Heart left ventricle (tissue), 16 donors: ENCODE measurements at regions not wholly inside any gene's neighbourhood (a gene's known extent, or its start where the extent isn't known, plus 50 kb on each side); places are given as distances from the start of the nearest gene placed in this dataset.

Source experiments
- ATAC-seq, 4 donors: fragments of 200-7000 bp; cut with Tn5 transposase; one replicate each; pipeline ENCODE4 v1.9.1; 2020 to 2022; ENCODE audit warnings: moderate library complexity in 4 of 4, mild to moderate bottlenecking in 3 of 4, moderate number of reproducible peaks in 1 of 4
- DNase-seq, 5 donors: peaks; one replicate each; pipeline ENCODE4 v3.0.0-alpha.2; 2020
- H3K27ac ChIP-seq, 12 donors: fragments of 200-600 bp; sonication (generic) in 4 of 12; one replicate each; pipeline versions ENCODE4 v1.5.0 to v1.8.0; 2016 to 2022; ENCODE audit warnings: mild to moderate bottlenecking in 2 of 12
- H3K27me3 ChIP-seq, 9 donors: fragments of 200-600 bp; sonication (generic) in 2 of 9; one replicate each; pipeline versions ENCODE4 v1.5.1 to v1.8.0; 2016 to 2022; ENCODE audit warnings: mild to moderate bottlenecking in 3 of 9
- H3K36me3 ChIP-seq, 9 donors: fragments of 200-600 bp; sonication (generic) in 2 of 9; one replicate each; pipeline versions ENCODE4 v1.5.0 to v1.8.0; 2018 to 2022; ENCODE audit warnings: mild to moderate bottlenecking in 2 of 9
- H3K4me1 ChIP-seq, 12 donors: fragments of 200-600 bp; sonication (generic) in 4 of 12; one replicate each; pipeline versions ENCODE4 v1.5.0 to v1.8.0; 2016 to 2022; ENCODE audit warnings: mild to moderate bottlenecking in 3 of 12
- H3K4me3 ChIP-seq, 12 donors: fragments of 200-600 bp; sonication (generic) in 4 of 12; one replicate each; pipeline versions ENCODE4 v1.5.0 to v1.8.0; 2017 to 2022; ENCODE audit warnings: mild to moderate bottlenecking in 9 of 12, moderate library complexity in 4 of 12
- H3K9me3 ChIP-seq, 12 donors: fragments of 200-600 bp; sonication (generic) in 4 of 12; one replicate each; pipeline versions ENCODE4 v1.5.0 to v1.8.0; 2016 to 2022; ENCODE audit warnings: mild to moderate bottlenecking in 1 of 12
- CTCF ChIP-seq, 12 donors: fragments of 200-600 bp; sonication (generic) in 4 of 12; IDR thresholded peaks; one replicate each; pipeline versions ENCODE4 v1.5.0 to v1.8.0; 2018 to 2022; ENCODE audit warnings: antibody characterized with exemption in 12 of 12, mild to moderate bottlenecking in 5 of 12
- POLR2A ChIP-seq, 2 donors: fragments of 450-650 bp; IDR thresholded peaks; one replicate each; pipeline ENCODE4 v1.6.1; 2017; ENCODE audit warnings: antibody characterized with exemption in 2 of 2, mild to moderate bottlenecking in 2 of 2, moderate library complexity in 2 of 2
- WGBS, 4 donors: extraction: QIAGEN DNeasy Blood & Tissue Kit in 2 of 4; methylation state at CpG; one replicate each; pipeline versions ENCODE4 v1.1.5 to v1.1.7; 2013 to 2018; 5-methylcytosine and 5-hydroxymethylcytosine counted together
- intact Hi-C, 10 donors: fragments of 100-400 bp; cut with DNase I; formaldehyde crosslinking; loops; one replicate each; pipeline versions ENCODE4 v1.11.1 to v1.14.2; 2022
- donor health status: ischemic (EF 13 %, LVEDD 7.1; RV severe dilation, severe dysfunction).
- donor health status: healthy with polysubstance abuse.
- donor health status: DM: no; HTN: yes; CAD: no.
- donor health status: DM: no; HTN: no; CAD: no.
- donor health status: ischemic (EF 25% LVEDD 6.9; RV normal size, moderate dysfunction).
- donor health status: ischemic (EF 25% LVEDD 5.7; RV mildly dilated, moderate dysfunction).
- donor health status: healthy.
- donor health status: DM: yes; HTN: yes; CAD: no.
- donor health status: ischemic (EF 35%, LVEDD 5.7; RV mildly dilated, moderate dysfunction).
- donor health status: nonischemic (EF 11% LVEDD 7.7; RV severe dilation, severe dysfunction).
- donor health status: DM: yes; HTN: yes; CAD: no.
- donor health status: PGD.
- donor health status: ischemic (EF 29% LVEDD 5.4; RV normal size, mild dysfunction).
- donor health status: nonischemic (EF 23%, LVEDD 6.1; RV moderate dilation, normal function).

DNA sequence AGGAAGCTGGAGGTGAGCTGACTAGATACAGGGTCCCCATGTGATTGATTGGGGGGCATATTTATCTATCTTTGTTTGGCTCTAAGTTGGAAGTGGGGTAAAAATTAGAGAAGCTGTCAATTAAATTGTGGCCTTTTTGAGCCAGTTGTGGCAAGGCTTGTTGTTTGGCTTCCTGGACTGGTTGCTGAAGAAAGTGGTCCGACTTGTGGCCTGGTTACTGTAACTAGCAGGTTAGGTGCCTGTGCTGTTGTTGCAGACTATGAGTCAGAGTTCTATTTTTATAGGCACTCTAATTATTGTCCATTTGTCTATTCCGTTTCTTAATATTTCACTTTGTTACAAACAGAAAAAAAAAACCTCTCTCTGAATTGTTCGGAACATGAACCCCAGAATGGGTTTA, 129.1 kb upstream of the CNTN6 start:
- Histone ChIP-seq H3K9me3 (peaks cover 0 to 28% (median 0%) of the 10 kb centered on the region in 12 donors), H3K4me1 (no peaks in the 10 kb centered on the region), H3K27me3 (no peaks in the 10 kb centered on the region), H3K36me3 (no peaks in the 10 kb centered on the region), H3K4me3 (no peak overlapping the region), H3K27ac (no peak overlapping the region)
- no peak for ATAC-seq
- DNase-seq: no peak
- no peak for TF ChIP-seq CTCF (IDR thresholded peaks at IDR 0.05)
- no peak for TF ChIP-seq POLR2A (IDR thresholded peaks at IDR 0.05)
- intact Hi-C loops: no loop called here
- WGBS, 4 donors: 66 to 69% (median 68%) methylated on average over 3 of the region's 3 CpGs

DNA sequence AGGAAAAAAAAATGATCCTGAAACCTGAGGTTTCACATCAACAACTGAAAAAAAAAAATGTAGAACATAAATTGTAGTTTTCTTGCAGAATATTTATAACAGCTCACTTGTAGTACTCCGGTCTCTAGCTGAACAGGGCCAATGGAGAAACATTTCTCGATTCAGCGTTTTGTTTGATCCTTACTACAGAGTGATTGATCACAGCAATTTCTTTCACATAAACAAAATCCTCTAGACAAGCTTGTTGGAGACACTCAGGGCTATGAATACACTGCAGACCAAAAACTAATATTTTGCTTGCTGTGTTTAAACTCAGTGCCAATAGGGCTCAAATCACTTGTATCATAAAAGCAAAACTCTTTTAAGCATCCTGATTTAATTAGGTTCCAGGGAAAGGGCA, 127.0 kb upstream of the CNTN6 start:
- ATAC-seq (no peak), DNase-seq (no peak)
- Histone ChIP-seq H3K36me3 (no peaks in the 10 kb centered on the region), H3K27ac (no peak overlapping the region), H3K4me3 (no peak overlapping the region), H3K27me3 (no peaks in the 10 kb centered on the region), H3K9me3 (peaks cover 0 to 17% (median 0%) of the 10 kb centered on the region in 12 donors), H3K4me1 (no peaks in the 10 kb centered on the region)
- intact Hi-C loops: no loop called here
- TF ChIP-seq CTCF (IDR thresholded peaks at IDR 0.05): no peak
- no peak for TF ChIP-seq POLR2A (IDR thresholded peaks at IDR 0.05)
- 87 to 92% (median 91%) methylated on average over 3 of the region's 3 CpGs for WGBS, 4 donors

GRCh38 chr3:966341-966740, 126.5 kb upstream of the CNTN6 start:
- intact Hi-C loops: no loop called here
- 82 to 87% (median 86%) methylated on average over 10 of the region's 10 CpGs for WGBS, 4 donors
- no peak for TF ChIP-seq POLR2A (IDR thresholded peaks at IDR 0.05)
- TF ChIP-seq CTCF (IDR thresholded peaks at IDR 0.05): no peak
- Histone ChIP-seq H3K27me3 (no peaks in the 10 kb centered on the region), H3K9me3 (peaks cover 0 to 23% (median 0%) of the 10 kb centered on the region in 12 donors), H3K4me1 (no peaks in the 10 kb centered on the region), H3K36me3 (no peaks in the 10 kb centered on the region), H3K27ac (no peak overlapping the region), H3K4me3 (no peak overlapping the region)
- ATAC-seq: no peak
- no peak for DNase-seq

DNA sequence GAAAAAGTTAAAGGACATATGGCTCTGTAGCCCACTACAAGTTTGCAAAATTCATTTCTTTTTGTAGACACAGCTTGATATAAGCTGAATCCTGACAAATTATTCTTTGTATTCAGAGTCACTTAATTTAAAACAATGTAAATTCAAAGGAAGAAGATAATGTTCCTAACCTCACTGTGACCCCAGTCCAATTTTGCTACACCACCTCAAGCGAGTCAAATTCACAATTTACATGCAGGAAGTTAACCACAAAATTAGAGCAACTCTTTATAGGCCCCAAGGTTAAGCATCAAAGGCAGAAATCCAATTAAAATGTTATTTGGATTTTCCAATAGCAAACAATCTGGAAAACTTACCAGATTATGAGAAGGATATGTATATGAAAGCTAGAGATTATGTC, 119.5 kb upstream of the CNTN6 start:
- TF ChIP-seq CTCF (IDR thresholded peaks at IDR 0.05): no peak
- no peak for TF ChIP-seq POLR2A (IDR thresholded peaks at IDR 0.05)
- Histone ChIP-seq H3K27ac (no peak overlapping the region), H3K4me1 (no peaks in the 10 kb centered on the region), H3K27me3 (no peaks in the 10 kb centered on the region), H3K9me3 (peaks cover 0 to 28% (median 8%) of the 10 kb centered on the region in 12 donors), H3K4me3 (no peak overlapping the region), H3K36me3 (no peaks in the 10 kb centered on the region)
- no peak for ATAC-seq
- 51 to 58% (median 55%) methylated on average over 1 of the region's 1 CpG for WGBS, 4 donors
- intact Hi-C loops: no loop called here
- no peak for DNase-seq
